GM19438 (cell line): ENCODE measurements at regions not wholly inside any gene's neighbourhood (a gene's known extent, or its start where the extent isn't known, plus 50 kb on each side); places are given as distances from the start of the nearest gene placed in this dataset.

Source experiments
- ATAC-seq: cut with Tn5 transposase; IDR thresholded peaks from one replicate; pipeline ENCODE4 v1.9.1; 2021; ENCODE audit warnings: low read depth; ENCODE audit not compliant: unreplicated experiment

- no peak for ATAC-seq
Measured at GRCh38 chr18:78595453-78595852, 384.2 kb upstream of the SALL3 start.

GRCh38 chr18:78595924-78596573 lies 383.6 kb upstream of the SALL3 start:
- no peak for ATAC-seq

- ATAC-seq, result no peak
Measured at GRCh38 chr18:78596794-78597345, 382.7 kb upstream of the SALL3 start.

- ATAC-seq, result no peak
Measured at GRCh38 chr18:78601349-78601748, 378.3 kb upstream of the SALL3 start.

- no peak for ATAC-seq
Measured at GRCh38 chr18:78601923-78602322, 377.7 kb upstream of the SALL3 start.

- no peak for ATAC-seq
Measured at GRCh38 chr18:78602430-78602829, 377.2 kb upstream of the SALL3 start.

GRCh38 chr18:78603102-78603983 lies 376.3 kb upstream of the SALL3 start:
- no peak for ATAC-seq

- no peak for ATAC-seq
Measured at GRCh38 chr18:78605255-78605654, 374.4 kb upstream of the SALL3 start.

- no peak for ATAC-seq
Measured at GRCh38 chr18:78607221-78607620, 372.4 kb upstream of the SALL3 start.

- ATAC-seq, result no peak
Measured at GRCh38 chr18:78607784-78608183, 371.8 kb upstream of the SALL3 start.

GRCh38 chr18:78610179-78610578 lies 369.4 kb upstream of the SALL3 start:
- no peak for ATAC-seq

- ATAC-seq, result no peak
Measured at GRCh38 chr18:78611201-78611800, 368.3 kb upstream of the SALL3 start.

- ATAC-seq, result no peak
Measured at GRCh38 chr18:78611869-78612268, 367.7 kb upstream of the SALL3 start.

- ATAC-seq, result no peak
Measured at GRCh38 chr18:78612318-78612717, 367.3 kb upstream of the SALL3 start.

- ATAC-seq, result no peak
Measured at GRCh38 chr18:78612801-78613200, 366.8 kb upstream of the SALL3 start.

- ATAC-seq, result no peak
Measured at GRCh38 chr18:78618726-78619125, 360.9 kb upstream of the SALL3 start.

GRCh38 chr18:78619854-78620253 lies 359.8 kb upstream of the SALL3 start:
- no peak for ATAC-seq

- no peak for ATAC-seq
Measured at GRCh38 chr18:78620326-78620725, 359.3 kb upstream of the SALL3 start.

- no peak for ATAC-seq
Measured at GRCh38 chr18:78621141-78621755, 358.4 kb upstream of the SALL3 start.

- ATAC-seq, result no peak
Measured at GRCh38 chr18:78622251-78622906, 357.2 kb upstream of the SALL3 start.
